H1 (cell line): ENCODE measurements at regions not wholly inside any gene's neighbourhood (a gene's known extent, or its start where the extent isn't known, plus 50 kb on each side); places are given as distances from the start of the nearest gene placed in this dataset.
"Not testable (repeated sequence)": the region's sequence is repeated elsewhere in the genome, so short reads cannot be mapped to it uniquely, and the experiment has no call there.

ENCODE experiments used
- ATF3 ChIP-seq: IDR thresholded peaks from 2 replicates; pipeline ENCODE4 v1.6.1; 2011; ENCODE audit warnings: low read depth, mild to moderate bottlenecking, low read length; ENCODE audit not compliant: insufficient read depth
- BACH1 ChIP-seq: IDR thresholded peaks from 2 replicates; pipeline ENCODE4 v1.6.1; 2012; ENCODE audit warnings: low read length, improper control_type of control experiment
- CHD1 ChIP-seq: IDR thresholded peaks from 2 replicates; pipeline ENCODE4 v1.6.1; 2012; ENCODE audit warnings: low read depth, low read length, improper control_type of control experiment
- CTCF ChIP-seq, 3 experiments: IDR thresholded peaks; 1 replicate in 2 of 3; 2 replicates in 1 of 3; pipeline versions ENCODE4 v1.5.1 to v1.6.1; 2011; ENCODE audit warnings: low read length in 3 of 3, mild to moderate bottlenecking in 3 of 3, inconsistent platforms in 2 of 3, low read depth in 1 of 3, moderate library complexity in 1 of 3; ENCODE audit not compliant: insufficient read depth in 1 of 3; ENCODE audit errors: control extremely low read depth in 1 of 3
- EZH2 ChIP-seq: fragments of 200-600 bp; sonication (generic); IDR thresholded peaks from 2 replicates; pipeline ENCODE4 v1.7.1; 2012; ENCODE audit warnings: low read depth, mild to moderate bottlenecking, moderate library complexity, low read length, inconsistent platforms; ENCODE audit not compliant: severe bottlenecking
- MAFK ChIP-seq: IDR thresholded peaks from 2 replicates; pipeline ENCODE4 v1.6.1; 2012; ENCODE audit warnings: low read depth, mild to moderate bottlenecking, improper control_type of control experiment, low read length
- PHF8 ChIP-seq: fragments of 200-600 bp; sonication (generic); conservative IDR thresholded peaks from 2 replicates; pipeline ENCODE4 v1.7.1; 2012; ENCODE audit warnings: low read depth, mild to moderate bottlenecking, inconsistent platforms, low read length, moderate library complexity
- POLR2A ChIP-seq, 2 experiments: IDR thresholded peaks; 1 replicate in 1 of 2; 2 replicates in 1 of 2; pipeline ENCODE4 v1.6.1; 2011; ENCODE audit warnings: low read depth in 2 of 2, low read length in 2 of 2, mild to moderate bottlenecking in 2 of 2; ENCODE audit errors: control extremely low read depth in 1 of 2
- POLR2AphosphoS5 ChIP-seq: IDR thresholded peaks from 2 replicates; pipeline ENCODE4 v1.6.1; 2011; ENCODE audit warnings: low read depth, low read length
- SIN3A ChIP-seq, 2 experiments: IDR thresholded peaks in 1 of 2; conservative IDR thresholded peaks in 1 of 2; 2 replicates each; pipeline ENCODE4 v1.6.1; 2011 to 2012; ENCODE audit warnings: low read length in 2 of 2, improper control_type of control experiment in 1 of 2, low read depth in 1 of 2, mild to moderate bottlenecking in 1 of 2
- SP4 ChIP-seq: IDR thresholded peaks from 2 replicates; pipeline ENCODE4 v1.6.1; 2012; ENCODE audit warnings: low read length, inconsistent platforms
- SUZ12 ChIP-seq: fragments of 200-600 bp; sonication (generic); IDR thresholded peaks from 2 replicates; pipeline ENCODE4 v1.6.1; 2012; ENCODE audit warnings: mild to moderate bottlenecking, inconsistent platforms, low read length, moderate library complexity, mixed read lengths
- TBP ChIP-seq: IDR thresholded peaks from 2 replicates; pipeline ENCODE4 v1.6.1; 2011; ENCODE audit warnings: low read depth, low read length, improper control_type of control experiment
- ZNF274 ChIP-seq: IDR thresholded peaks from 2 replicates; pipeline ENCODE4 v1.7.0; 2012; ENCODE audit warnings: low read length, borderline replicate concordance; ENCODE audit errors: extremely low read depth

- not testable (repeated sequence) for TF ChIP-seq CTCF (IDR thresholded peaks at IDR 0.05; ENCODE audit: control extremely low read depth in 1 of 3, insufficient read depth in 1 of 3, low read depth in 1 of 3, low read length in 3 of 3); PHF8; ATF3; SIN3A (conservative IDR thresholded peaks at IDR 0.05 in 1 of 2, IDR thresholded peaks at IDR 0.05 in 1 of 2; ENCODE audit: low read depth in 1 of 2, low read length in 2 of 2); SUZ12; EZH2; POLR2A (IDR thresholded peaks at IDR 0.05; ENCODE audit: control extremely low read depth in 1 of 2, low read depth in 2 of 2, low read length in 2 of 2); ZNF274; POLR2AphosphoS5; MAFK; CHD1; BACH1; SP4; TBP
Observed at GRCh38 chr1:146487155-146487554, 258.3 kb upstream of the NOTCH2NLA start.
